Activated CD4-positive, alpha-beta T cell treated with anti-CD3 and anti-CD28 coated beads, Interleukin-2, amount 50 U/mL, for 48 hours (primary cell): ENCODE measurements at regions not wholly inside any gene's neighbourhood (a gene's known extent, or its start where the extent isn't known, plus 50 kb on each side); places are given as distances from the start of the nearest gene placed in this dataset.

Experiments used
- DNase-seq, 2 experiments: peaks; one replicate each; pipeline ENCODE4 v3.0.0-alpha.2; 2020

DNA sequence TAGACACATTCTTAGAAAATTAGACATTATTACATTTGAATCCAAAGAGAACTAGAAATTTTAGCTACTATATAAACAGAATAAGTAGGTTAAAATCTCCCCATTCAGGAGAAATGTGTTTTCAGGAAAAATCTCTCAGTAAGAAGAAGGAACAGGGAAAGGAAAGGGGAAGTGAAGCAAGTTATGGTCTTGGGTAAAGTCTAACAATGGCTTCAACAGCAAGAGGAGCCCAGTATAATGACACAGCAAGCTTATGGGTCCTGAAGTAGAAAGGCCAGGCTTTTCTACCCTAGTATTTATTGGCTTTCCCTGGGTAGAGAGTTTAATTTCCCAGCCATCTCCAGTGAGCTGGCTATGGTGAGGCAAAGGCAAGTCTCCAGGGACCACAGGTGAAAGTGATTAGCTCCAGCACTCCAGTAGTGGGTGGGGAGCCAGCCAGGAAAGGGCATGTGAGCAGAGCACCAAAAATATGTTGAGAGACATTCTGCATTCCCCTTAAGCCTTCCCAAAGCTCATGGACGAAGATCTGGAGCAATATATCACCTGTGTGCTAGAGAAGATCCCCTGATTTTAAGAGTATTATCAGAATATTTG lies 981.7 kb downstream of the NR2F1-AS1 start:
- no peak for DNase-seq

DNA sequence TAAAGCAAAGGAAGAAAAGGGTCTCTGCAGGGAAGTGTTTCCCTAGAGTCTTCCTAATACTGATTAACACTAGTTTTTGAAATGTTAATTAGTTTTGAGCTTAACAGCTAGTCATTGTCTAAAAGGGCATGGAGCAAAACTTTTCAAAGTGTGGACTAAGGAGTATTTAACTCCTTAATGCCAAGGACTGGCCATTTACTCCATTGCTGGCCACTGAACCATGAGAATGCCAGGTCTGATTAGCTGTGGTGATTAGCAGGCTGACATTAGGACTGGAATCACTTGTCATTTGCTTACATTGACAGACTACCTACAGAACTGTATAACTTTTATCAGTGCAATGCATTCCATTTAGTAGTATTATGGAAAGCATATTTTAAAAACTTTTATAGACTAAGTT lies 987.0 kb downstream of the NR2F1-AS1 start:
- DNase-seq, result no peak

DNA sequence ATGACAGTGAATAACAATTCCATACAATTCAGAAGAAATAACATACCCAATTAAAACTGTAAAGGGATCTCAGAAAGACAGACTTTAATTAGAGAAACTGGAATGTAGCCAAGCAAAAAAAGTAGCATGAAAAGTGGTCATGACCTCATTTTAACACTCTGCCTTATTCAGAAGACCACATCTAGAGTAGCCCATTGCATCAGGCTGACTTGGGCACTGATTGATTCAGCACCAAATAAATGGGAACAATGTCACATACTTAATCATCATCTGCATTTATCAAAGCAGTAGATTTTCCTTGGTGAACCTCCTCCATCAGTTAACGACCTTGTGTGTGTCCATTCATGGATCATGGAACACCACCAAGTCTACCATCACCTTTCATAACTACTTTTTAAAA lies 992.1 kb downstream of the NR2F1-AS1 start:
- DNase-seq, result no peak

- no peak for DNase-seq
These were observed 999.3 kb downstream of the NR2F1-AS1 start for GRCh38 chr5:92581690-92582089.

DNA sequence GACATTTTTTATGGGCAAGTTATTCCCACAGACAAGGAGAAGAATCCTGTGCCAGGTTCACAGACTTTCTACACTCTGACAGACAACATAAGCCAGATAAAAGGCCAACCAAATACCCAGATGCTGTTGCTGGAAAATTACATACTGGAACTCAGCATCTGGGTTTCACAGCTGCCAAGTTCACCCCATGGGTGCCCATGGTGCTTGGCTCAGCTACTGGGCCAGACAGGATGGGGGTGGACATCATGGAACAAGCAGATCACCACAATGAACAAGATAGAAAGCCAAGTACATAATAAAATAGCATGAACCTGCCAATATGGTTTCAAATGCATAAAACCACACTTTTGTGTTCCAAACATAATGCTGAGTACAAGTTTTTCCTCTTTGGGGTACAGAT lies 999.8 kb downstream of the NR2F1-AS1 start:
- no peak for DNase-seq

- no peak for DNase-seq
These were observed 1000.2 kb downstream of the NR2F1-AS1 start for GRCh38 chr5:92580814-92581213.

- no peak for DNase-seq
These were observed 1007.0 kb downstream of the NR2F1-AS1 start for GRCh38 chr5:92574023-92574422.

- DNase-seq, result no peak
These were observed 1012.5 kb downstream of the NR2F1-AS1 start for GRCh38 chr5:92568522-92568921.

DNA sequence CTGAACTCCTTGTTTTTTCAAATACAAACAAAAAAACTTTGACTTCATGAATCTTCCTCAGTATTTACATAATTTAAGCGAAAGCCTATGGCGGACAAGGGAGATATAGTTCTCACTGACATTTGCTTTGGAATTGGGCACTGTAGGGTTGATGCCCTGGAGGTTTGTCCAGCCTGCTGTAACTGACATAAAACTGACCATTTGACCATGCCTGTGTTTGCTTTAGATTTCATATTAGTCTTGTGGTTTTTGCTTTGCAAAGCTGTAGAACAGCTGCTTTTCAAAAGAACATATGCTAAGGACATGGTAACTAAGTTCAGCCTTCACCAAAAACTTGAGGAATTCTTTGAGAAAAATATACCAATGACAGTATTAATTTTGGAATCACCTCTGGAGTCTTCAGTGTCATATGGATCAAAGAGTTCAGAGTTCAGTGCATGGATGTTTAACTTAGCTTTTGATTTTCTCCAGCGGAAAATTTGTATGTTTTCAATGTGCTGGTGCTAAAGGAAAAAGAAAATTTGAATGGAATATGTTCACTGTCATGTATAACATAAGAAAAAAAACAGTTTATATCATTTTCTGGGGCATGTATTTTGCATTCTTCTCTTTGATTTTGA lies 1013.1 kb downstream of the NR2F1-AS1 start:
- DNase-seq, result no peak

DNA sequence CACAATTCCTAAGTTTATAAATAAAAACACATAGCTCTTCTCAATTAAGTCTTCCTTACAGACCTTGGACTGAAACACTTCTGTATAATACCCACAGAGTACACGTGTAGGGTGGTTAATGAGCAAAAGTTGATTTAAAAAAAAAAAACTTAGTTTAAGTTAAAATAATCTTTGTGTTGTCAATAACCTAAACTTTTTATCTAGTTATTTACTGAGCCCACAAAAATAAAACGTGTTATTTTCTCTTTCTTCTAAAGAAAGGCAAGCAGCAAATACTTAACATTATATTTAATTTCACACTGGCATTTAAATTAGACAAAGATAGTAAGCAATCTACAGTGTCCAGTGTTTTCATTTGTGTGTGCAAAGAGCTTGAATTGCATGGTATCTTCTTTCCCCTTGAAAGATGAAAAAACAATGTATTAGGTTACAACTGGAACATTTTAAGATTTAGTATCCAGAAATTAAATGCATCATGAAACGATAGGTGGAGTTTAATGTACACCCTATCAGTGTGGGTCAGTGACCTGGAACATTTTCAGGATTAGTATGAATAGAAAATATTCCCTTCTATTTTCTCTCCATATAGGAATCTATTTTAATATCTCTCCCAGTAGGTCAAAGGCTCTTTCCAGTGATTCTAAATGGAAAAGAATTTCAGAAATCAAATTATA lies 1014.8 kb downstream of the NR2F1-AS1 start:
- no peak for DNase-seq

GRCh38 chr5:92565673-92566072 lies 1015.3 kb downstream of the NR2F1-AS1 start:
- DNase-seq, result no peak

DNA sequence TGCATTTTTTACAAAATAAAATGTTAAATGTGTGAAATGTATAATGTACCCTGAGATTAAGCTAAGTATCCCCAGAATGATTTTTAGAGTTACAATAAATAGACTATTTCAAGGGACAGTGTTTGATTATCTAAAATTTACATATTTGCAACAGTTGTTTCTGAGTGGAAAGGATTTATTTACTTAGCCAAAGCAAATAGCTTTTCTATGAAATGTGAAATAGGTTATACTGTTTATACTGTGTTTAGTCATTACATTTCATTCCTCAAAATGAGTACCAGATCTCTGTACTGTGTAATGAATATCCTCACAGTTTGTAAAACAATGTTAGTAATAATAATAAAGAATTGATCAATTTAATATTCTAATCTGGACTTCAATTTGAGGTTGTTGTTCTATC lies 1019.0 kb downstream of the NR2F1-AS1 start:
- no peak for DNase-seq

DNA sequence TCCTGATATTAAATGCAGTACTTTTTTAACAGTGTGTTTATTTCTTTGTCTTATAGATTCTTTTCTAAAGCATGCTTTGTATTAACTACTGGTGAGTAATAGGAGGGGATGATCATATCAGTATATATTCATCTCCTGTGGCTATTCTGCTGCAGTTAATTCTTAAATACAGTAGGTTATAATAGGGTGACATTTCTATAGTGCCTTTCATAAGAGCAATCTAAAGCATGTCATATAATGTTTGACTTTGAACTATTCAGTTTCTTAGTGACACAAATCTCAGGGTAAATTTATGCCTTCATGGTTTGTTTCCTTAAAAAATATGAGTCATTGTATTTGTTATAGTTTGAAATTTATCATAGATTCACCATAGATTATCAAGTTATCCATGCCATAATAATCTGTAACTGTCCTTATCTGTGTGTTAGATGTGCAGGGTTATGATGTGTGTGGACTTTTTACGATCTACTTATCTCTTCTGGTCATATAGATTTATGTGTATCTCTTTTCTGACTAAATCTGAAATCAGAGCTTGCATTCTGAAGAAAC lies 1019.5 kb downstream of the NR2F1-AS1 start:
- no peak for DNase-seq

DNA sequence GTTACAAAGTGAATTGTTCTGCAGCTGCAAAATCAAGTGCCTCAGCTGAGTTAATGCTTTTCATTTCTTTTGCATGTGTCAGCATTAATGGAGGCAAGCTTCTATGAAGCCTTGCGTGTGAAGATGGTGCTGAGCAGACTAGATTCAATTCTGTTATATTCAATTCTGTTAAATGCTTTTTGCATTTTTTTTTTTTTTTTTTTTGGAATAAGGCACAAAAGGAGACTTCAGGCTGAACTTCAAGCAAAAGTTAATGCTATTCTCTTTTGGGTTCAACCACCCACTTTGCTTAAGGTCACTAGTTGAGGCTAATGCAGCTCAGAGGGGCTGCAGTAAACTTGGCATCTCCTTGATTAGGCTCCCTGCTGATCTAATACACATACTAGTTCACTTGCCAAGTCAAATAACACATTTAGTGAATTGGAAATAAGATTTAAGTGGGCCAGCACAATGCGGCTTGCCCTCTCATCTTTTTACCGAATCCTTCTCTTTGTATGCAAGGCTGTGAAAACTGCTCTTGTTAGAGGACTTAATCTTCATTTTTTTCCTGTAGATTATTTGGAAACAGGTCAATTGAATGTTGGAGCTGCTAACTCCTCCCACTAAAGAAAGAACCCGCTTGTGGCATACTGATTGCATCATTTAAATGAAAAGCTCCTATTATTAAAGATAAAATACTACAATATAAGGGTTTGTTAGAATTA lies 1020.2 kb downstream of the NR2F1-AS1 start:
- no peak for DNase-seq

DNA sequence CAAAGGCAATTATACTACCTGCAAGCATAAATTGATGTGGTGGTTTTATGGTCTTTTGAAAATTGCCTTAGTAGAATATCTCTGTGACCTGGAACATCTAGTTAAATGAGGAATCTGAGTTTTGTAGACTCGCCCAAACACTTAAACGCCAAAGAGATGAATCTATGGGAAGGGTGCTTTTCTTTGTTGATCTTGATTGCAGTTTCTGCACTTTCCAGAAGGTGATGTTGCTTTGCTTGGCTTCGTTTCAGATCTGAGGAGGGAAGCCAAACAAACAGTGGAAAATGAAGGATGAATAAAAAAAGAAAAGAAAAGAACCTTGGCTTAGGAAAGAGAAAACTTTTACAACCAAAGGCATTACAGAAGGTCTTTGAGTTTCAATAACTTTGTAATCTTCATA lies 1021.2 kb downstream of the NR2F1-AS1 start:
- DNase-seq, result no peak

DNA sequence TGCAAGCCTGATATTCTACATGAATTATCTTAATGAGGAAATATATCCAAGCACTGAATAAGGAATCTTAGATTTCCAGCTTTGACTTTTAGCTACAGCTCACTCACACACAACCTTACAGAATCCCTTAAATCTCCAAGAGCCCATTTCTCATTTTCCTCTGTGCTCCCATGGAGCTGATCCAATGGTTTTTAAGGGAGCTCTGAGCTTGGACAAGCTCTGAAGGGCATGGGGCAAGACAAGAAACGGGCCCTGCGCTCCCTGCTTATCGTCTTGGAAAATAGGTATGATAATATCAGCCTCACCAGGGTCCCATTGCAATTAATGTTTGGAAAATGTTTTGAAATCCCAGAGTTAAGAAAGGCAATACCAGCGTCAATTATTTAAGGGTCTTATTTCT lies 1021.7 kb downstream of the NR2F1-AS1 start:
- DNase-seq, result no peak

DNA sequence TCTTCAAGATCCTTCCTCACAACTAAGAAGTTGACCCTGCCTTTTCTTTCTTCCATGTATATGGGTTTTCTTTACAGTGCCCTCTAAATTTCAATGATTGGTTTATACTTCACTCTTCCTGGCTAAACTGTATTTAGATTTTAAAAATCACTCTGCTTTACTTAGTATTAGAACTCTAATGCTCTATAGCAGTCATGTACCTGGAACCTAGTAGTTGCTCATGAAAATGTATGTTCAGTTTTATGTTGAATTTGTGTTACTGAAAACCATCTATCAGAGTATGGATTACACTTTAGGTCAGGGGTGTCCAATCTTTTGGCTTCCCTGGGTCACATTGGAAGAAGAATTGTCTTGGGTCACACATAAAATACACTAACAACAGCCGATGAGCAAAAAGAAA lies 1024.3 kb downstream of the NR2F1-AS1 start:
- no peak for DNase-seq

DNA sequence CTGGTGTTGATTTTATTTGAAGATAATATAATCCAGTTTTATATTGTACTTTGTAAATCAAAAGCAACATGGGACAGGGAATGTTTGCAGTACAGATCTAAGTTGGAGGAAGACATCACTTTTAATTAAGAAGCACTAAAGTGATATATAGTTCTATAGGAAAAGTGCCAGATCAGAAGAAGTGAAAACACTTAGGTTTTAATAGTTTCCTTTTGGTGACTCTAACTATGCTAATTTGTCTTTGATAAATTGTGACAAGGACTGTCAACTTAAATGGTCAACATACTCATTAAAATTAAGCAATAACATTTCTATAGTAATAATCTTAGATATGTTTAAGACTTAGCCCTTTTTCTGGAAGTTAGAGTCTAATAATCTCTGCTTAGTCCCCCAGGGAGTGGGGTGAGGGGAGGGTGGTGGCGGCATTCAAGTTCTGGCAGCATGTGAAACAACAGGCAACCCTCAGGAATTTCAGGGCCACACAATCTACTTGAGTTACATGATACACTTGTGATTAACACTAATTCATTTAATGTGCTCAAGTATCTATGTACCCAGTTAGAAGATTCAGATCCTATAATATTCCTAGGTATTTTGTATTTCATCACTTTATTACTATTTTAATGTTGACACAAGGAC lies 1026.5 kb downstream of the NR2F1-AS1 start:
- no peak for DNase-seq

DNA sequence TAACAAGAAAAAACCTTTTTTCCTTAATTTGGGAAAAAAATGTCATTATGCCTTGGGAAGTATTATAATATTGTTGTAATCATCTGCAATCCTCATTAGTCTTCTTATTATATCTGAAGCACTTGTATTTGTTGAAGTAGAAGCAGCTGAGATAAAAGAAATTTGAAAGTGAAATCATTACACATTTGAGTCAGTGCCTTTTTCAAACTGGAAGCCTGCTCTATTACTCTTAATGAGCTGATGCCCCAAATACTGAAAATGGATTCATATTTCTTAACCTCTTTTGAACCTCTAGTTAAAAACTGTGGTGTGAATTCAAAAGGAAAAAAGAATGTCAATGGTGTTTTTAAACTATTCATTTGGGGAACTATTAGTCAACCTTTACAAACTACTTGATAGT lies 1027.7 kb downstream of the NR2F1-AS1 start:
- no peak for DNase-seq

- no peak for DNase-seq
These were observed 1028.5 kb downstream of the NR2F1-AS1 start for GRCh38 chr5:92552206-92553160.

GRCh38 chr5:92548346-92548745 lies 1032.7 kb downstream of the NR2F1-AS1 start:
- no peak for DNase-seq

- DNase-seq, result no peak
These were observed 1036.4 kb downstream of the NR2F1-AS1 start for GRCh38 chr5:92544596-92544995.
